Neural cell (in vitro differentiated cells): ENCODE measurements at regions not wholly inside any gene's neighbourhood (a gene's known extent, or its start where the extent isn't known, plus 50 kb on each side); places are given as distances from the start of the nearest gene placed in this dataset.

Experiments used
- H2AFZ ChIP-seq: fragments of 200-600, 300-800 bp; sonication (generic), shearing (Covaris generic); 2 replicates; pipeline ENCODE4 v1.6.0; 2014; ENCODE audit warnings: low read depth, mild to moderate bottlenecking, antibody characterized with exemption, low read length, moderate library complexity
- H3F3A ChIP-seq: fragments of 200-600 bp; shearing (Covaris generic); 2 replicates; pipeline ENCODE4 v1.6.1; 2016; ENCODE audit warnings: mild to moderate bottlenecking, moderate library complexity, mixed read lengths, antibody characterized with exemption, low read length; ENCODE audit not compliant: insufficient read depth, poor library complexity, severe bottlenecking
- H3K27ac ChIP-seq: fragments of 200-600, 300-800 bp; sonication (generic), shearing (Covaris generic); 2 replicates; pipeline ENCODE4 v1.5.1; 2014; ENCODE audit warnings: mild to moderate bottlenecking, low read length, moderate library complexity
- H3K27me3 ChIP-seq: fragments of 300-800, 200-600 bp; sonication (generic), shearing (Covaris generic); 2 replicates; pipeline ENCODE4 v1.6.0; 2014; ENCODE audit warnings: mild to moderate bottlenecking, low read depth, low read length, moderate library complexity; ENCODE audit not compliant: insufficient read depth
- H3K36me3 ChIP-seq: fragments of 300-800, 200-600 bp; sonication (generic), shearing (Covaris generic); 2 replicates; pipeline ENCODE4 v1.5.1; 2014; ENCODE audit warnings: mild to moderate bottlenecking, antibody characterized with exemption, low read length, moderate library complexity; ENCODE audit not compliant: insufficient read depth
- H3K4me2 ChIP-seq: fragments of 300-800, 200-600 bp; sonication (generic), shearing (Covaris generic); 2 replicates; pipeline ENCODE4 v1.6.0; 2014; ENCODE audit warnings: mild to moderate bottlenecking, low read length
- H3K4me3 ChIP-seq: fragments of 300-800, 200-600 bp; sonication (generic), shearing (Covaris generic); 2 replicates; pipeline ENCODE4 v1.5.1; 2014; ENCODE audit warnings: mild to moderate bottlenecking, low read length, moderate library complexity
- H3K79me2 ChIP-seq: fragments of 200-600 bp; shearing (Covaris generic); replicated peaks from 2 replicates; pipeline ENCODE4 v1.6.0; 2014; ENCODE audit warnings: mild to moderate bottlenecking, low read length, moderate library complexity; ENCODE audit not compliant: insufficient read depth
- H3K9ac ChIP-seq: fragments of 300-800, 200-600 bp; sonication (generic), shearing (Covaris generic); 2 replicates; pipeline ENCODE4 v1.6.1; 2016; ENCODE audit warnings: mild to moderate bottlenecking, low read length, mixed read lengths
- H3K9me2 ChIP-seq: fragments of 200-600 bp; shearing (Covaris generic); 2 replicates; pipeline ENCODE4 v1.6.1; 2016; ENCODE audit warnings: mild to moderate bottlenecking, low read length, mixed read lengths; ENCODE audit not compliant: insufficient read depth
- H3K9me3 ChIP-seq: fragments of 200-600, 300-800 bp; sonication (generic), shearing (Covaris generic); 2 replicates; pipeline ENCODE4 v1.6.1; 2016; ENCODE audit warnings: mild to moderate bottlenecking, mixed run types, low read length, moderate library complexity, mixed read lengths
- H4K20me1 ChIP-seq: fragments of 200-600 bp; shearing (Covaris generic); 2 replicates; pipeline ENCODE4 v1.6.1; 2016; ENCODE audit warnings: mild to moderate bottlenecking, mixed run types; ENCODE audit not compliant: insufficient read depth
- CTCF ChIP-seq: fragments of 450-650 bp; IDR thresholded peaks from 2 replicates; pipeline ENCODE4 v1.5.1; 2014; ENCODE audit warnings: antibody characterized with exemption, mild to moderate bottlenecking, moderate library complexity; ENCODE audit not compliant: poor library complexity, severe bottlenecking
- EP300 ChIP-seq: fragments of 450-650 bp; conservative IDR thresholded peaks from 2 replicates; pipeline ENCODE4 v1.6.1; 2014; ENCODE audit warnings: antibody characterized with exemption, mild to moderate bottlenecking, moderate library complexity; ENCODE audit not compliant: poor library complexity, severe bottlenecking
- EZH2 ChIP-seq: fragments of 200-600, 300-800 bp; shearing (Covaris generic), sonication (generic); IDR thresholded peaks from 2 replicates; pipeline ENCODE4 v1.6.1; 2014; ENCODE audit warnings: antibody characterized with exemption, low read length, borderline replicate concordance, mild to moderate bottlenecking; ENCODE audit not compliant: insufficient read depth, poor library complexity, severe bottlenecking
- MXI1 ChIP-seq: fragments of 450-650 bp; conservative IDR thresholded peaks from 2 replicates; pipeline ENCODE4 v1.6.1; 2014; ENCODE audit warnings: antibody characterized with exemption, mild to moderate bottlenecking; ENCODE audit not compliant: poor library complexity, severe bottlenecking
- POLR2AphosphoS5 ChIP-seq: IDR thresholded peaks from 2 replicates; pipeline ENCODE4 v1.6.1; 2012
- RAD21 ChIP-seq: fragments of 450-650 bp; conservative IDR thresholded peaks from 2 replicates; pipeline ENCODE4 v1.6.1; 2014; ENCODE audit warnings: antibody characterized with exemption, mild to moderate bottlenecking, moderate library complexity
- REST ChIP-seq: IDR thresholded peaks from 2 replicates; pipeline ENCODE4 v1.6.1; 2012; ENCODE audit warnings: borderline replicate concordance
- SMC3 ChIP-seq: fragments of 450-650 bp; conservative IDR thresholded peaks from 2 replicates; pipeline ENCODE4 v1.6.1; 2014; ENCODE audit warnings: antibody characterized with exemption, mild to moderate bottlenecking, moderate library complexity; ENCODE audit not compliant: poor library complexity
- TAF1 ChIP-seq: IDR thresholded peaks from 2 replicates; pipeline ENCODE4 v1.6.1; 2012; ENCODE audit warnings: low read depth

- H3K4me2 ChIP-seq = no peak overlapping the region
Observed at GRCh38 chr21:20343186-20343585, 655.0 kb upstream of the NCAM2 start.

GRCh38 chr21:20351138-20351537, 647.1 kb upstream of the NCAM2 start:
- Histone ChIP-seq H3K36me3 (no peaks in the 10 kb centered on the region), H3K9ac (no peak overlapping the region), H3K4me2 (no peak overlapping the region), H2AFZ (no peak overlapping the region), H4K20me1 (no peaks in the 10 kb centered on the region), H3K27me3 (no peaks in the 10 kb centered on the region), H3K27ac (no peak overlapping the region), H3K79me2 (no peaks in the 10 kb centered on the region), H3K9me3 (no peaks in the 10 kb centered on the region), H3K9me2 (no peaks in the 10 kb centered on the region), H3K4me3 (no peak overlapping the region), H3F3A (no peaks in the 10 kb centered on the region)
- TF ChIP-seq CTCF = no peak
- TF ChIP-seq EZH2 = no peak

More at GRCh38 chr21:20343186-20343585, 655.0 kb upstream of the NCAM2 start:
- Histone ChIP-seq H2AFZ (no peak overlapping the region), H3K4me3 (no peak overlapping the region), H3K36me3 (no peaks in the 10 kb centered on the region), H3K27me3 (no peaks in the 10 kb centered on the region), H4K20me1 (no peaks in the 10 kb centered on the region), H3K27ac (no peak overlapping the region), H3K79me2 (no peaks in the 10 kb centered on the region), H3K9me3 (peaks cover 3% of the 10 kb centered on the region), H3K9me2 (no peaks in the 10 kb centered on the region), H3F3A (no peaks in the 10 kb centered on the region), H3K9ac (no peak overlapping the region)
- TF ChIP-seq EZH2 (no peak), EP300 (no peak), TAF1 (no peak), CTCF (no peak), POLR2AphosphoS5 (no peak), MXI1 (no peak), REST (no peak), RAD21 (no peak), SMC3 (no peak)
